ENCODE measurements at regions not wholly inside any gene's neighbourhood (a gene's known extent, or its start where the extent isn't known, plus 50 kb on each side); places are given as distances from the start of the nearest gene placed in this dataset.

- TF ChIP-seq, protein P1, sequence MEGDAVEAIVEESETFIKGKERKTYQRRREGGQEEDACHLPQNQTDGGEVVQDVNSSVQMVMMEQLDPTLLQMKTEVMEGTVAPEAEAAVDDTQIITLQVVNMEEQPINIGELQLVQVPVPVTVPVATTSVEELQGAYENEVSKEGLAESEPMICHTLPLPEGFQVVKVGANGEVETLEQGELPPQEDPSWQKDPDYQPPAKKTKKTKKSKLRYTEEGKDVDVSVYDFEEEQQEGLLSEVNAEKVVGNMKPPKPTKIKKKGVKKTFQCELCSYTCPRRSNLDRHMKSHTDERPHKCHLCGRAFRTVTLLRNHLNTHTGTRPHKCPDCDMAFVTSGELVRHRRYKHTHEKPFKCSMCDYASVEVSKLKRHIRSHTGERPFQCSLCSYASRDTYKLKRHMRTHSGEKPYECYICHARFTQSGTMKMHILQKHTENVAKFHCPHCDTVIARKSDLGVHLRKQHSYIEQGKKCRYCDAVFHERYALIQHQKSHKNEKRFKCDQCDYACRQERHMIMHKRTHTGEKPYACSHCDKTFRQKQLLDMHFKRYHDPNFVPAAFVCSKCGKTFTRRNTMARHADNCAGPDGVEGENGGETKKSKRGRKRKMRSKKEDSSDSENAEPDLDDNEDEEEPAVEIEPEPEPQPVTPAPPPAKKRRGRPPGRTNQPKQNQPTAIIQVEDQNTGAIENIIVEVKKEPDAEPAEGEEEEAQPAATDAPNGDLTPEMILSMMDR (IDR thresholded peaks at IDR 0.05): no peak
- no peak for TF ChIP-seq POLR2A (IDR thresholded peaks at IDR 0.05)
These were observed 610.2 kb upstream of the NDST4 start for GRCh38 chr4:115723621-115724020.
